GM18507 (cell line): ENCODE measurements at regions not wholly inside any gene's neighbourhood (a gene's known extent, or its start where the extent isn't known, plus 50 kb on each side); places are given as distances from the start of the nearest gene placed in this dataset.

Source experiments
- DNase-seq: peaks from one replicate; pipeline ENCODE4 v3.0.0; 2011; ENCODE audit warnings: low read depth; ENCODE audit not compliant: insufficient read length; ENCODE audit errors: extremely low spot score
- FAIRE-seq: peaks from 2 replicates; lab custom pipeline; 2011; peaks lifted over from hg19 to GRCh38; lab: Jason Lieb, UNC

DNA sequence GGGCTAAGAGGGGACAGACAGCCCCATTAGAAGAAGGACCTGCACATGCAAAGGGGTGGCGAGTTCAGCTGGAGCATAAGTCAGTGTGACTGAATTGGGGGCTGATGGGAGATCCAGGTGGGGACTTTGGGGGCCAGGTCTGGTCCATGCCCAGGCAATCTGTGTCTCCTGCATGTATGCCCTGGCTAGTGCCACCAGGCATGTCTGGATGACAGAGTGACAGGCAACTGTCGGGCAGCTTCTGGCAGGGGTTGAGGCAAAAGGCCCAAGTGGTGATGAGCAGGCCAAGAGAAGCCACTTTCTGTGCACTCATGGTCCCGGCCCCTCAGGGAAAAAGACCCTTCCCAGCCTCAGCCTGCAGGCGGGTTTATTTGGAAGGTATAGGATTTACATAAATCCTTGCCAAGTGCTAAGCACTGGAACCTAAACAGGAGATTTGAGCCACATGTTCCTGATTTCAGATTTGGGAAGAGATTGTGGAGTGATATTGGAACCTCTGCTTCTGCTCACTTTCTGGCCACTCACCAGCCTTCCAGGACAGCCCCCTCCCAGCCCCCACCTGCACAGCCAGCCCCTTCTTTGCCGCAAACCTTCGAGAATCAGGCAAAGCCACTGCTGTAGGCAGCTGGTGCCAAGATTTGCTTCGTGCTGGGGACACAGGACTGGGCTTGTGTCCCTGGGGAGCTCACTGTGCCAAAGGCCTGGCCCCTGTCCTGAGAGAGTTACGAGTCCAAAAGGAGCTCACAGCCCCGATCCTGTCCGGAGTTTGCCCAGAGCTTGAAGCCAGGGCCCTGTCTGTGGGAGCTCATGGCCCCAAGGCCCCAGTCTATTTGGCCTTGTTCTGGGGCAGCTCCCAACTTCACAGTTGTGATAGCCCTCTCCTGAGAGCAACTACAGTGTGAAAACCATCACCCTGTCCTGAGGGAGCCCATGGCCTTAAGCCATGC is 232.5 kb upstream of the RTL1 start:
- DNase-seq (no peak), FAIRE-seq (no peak)

DNA sequence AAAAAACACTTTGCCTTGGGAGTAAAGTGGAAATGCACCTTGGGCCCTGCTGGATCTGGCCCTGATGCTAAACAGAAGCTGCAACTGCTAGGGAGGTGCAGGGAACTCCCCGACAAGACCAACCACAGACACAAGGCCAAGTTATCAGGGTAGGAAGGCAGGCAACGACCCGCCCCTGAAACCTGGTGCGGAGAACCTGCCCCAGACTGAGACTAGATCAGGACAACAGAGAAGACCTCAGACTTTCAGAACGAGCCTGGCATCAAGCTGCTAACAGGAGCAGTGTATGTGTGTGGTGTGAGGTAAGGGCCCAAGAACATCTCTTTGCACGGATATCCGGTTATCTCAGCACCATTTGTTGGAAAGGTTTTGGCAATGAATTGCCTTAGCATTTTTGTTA is 233.7 kb upstream of the RTL1 start:
- DNase-seq = no peak
- no peak for FAIRE-seq

GRCh38 chr14:101147848-101148247 is 244.3 kb upstream of the RTL1 start:
- DNase-seq (no peak), FAIRE-seq (no peak)

DNA sequence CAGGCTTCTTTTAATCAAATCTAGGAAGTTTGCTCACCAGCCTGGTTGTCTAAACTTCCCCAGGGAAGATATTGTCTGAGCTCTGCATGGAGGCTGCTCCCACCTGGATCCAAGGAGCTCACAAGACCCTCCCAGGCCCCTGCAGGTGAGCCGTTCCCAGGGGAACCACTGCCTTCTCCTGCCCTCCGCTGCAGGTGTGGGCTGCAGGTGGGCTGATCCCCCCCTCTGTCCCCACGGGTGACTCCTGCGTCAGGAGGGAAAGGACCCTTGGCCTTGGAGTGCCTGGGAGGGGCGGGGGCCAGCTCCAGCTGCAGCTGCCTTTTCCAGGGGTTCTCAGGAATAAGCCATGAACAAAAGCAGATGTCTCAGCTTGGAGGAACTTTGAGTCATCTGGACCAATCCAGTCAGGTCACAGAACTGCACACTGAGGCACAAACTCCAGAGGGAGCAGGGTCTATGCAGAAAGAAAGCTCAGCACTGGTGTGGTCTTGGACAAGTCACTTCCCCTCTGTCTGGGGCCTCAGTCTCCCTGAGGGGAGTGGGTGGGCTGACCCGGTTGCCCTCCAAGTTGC is 246.6 kb upstream of the RTL1 start:
- no peak for FAIRE-seq
- no peak for DNase-seq

DNA sequence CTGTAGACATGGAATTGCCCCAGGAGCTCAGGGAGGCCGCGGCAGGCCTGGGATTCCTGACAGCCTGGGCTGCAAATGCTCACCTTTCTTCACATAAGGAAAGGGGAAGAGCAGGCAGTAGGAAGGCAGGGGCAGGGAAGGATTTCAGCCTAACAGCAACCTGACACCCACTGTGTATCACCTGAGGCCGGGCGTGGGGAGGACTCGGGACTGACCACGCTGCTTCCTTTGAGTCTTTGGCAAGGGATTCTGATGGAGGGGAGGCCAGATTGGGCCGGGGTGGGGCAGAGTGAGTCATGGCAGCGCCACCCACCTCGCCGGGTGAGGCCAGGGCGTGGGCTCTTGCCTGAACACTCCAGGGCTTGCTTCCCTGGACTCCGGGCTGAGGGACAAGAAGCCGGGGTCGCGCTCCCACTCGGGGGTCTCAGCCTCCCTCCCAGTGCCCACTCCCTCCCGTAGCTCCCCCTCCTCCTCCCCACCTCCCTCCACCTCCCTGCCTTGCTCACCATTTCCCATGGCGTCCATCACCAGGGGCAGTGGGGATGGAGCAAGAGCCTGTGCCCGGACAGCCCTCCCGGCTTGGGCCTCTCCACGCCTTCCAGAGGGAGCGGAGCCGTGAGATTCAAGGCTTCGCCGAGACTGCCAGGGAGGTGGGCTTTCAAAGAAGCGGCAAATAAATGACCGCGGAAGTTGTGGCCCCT is 247.9 kb upstream of the RTL1 start:
- FAIRE-seq (no peak), DNase-seq (no peak)

DNA sequence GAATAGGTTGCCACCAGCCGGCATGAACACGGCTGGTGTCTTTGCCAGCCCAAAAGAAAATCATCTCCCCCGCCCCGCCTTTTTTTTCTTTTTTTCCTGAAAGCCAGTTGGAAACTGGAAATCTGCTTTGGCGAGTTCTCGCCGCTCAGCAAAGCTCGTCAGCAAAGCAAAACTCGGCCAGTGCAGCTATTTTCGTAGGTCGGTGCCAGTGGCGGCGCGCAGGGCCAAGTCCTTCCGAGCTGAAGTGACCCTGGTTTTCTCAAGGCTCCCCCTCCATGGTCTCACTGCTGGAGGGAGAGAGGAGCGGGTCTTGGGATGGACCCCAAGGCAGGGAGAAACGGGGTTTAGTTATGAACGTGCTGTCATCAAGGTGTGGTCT is 248.4 kb upstream of the RTL1 start:
- FAIRE-seq (no peak), DNase-seq (no peak)

DNA sequence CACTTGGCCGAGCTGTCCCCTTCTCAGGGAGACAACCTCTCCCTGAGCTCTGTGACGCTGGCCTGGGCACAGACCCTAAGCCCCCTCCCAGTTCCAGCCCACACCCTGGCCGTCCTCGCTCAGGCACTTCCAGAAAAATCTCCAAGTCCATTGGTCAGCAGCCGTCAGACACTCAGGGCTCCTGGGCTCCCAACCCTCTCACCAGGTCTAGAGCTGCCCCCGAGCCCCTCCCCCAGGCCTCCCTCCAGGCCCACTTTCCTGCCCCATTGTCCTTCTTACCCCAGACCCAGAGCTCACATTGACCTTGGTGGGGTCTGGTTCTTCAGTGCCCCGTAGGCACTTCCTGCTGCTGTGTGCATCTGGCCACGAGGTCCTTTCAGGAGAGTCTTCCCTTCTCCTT is 249.3 kb upstream of the RTL1 start:
- no peak for DNase-seq
- no peak for FAIRE-seq

- no peak for FAIRE-seq
- no peak for DNase-seq
These were observed 250.2 kb upstream of the RTL1 start for GRCh38 chr14:101153691-101154090.

DNA sequence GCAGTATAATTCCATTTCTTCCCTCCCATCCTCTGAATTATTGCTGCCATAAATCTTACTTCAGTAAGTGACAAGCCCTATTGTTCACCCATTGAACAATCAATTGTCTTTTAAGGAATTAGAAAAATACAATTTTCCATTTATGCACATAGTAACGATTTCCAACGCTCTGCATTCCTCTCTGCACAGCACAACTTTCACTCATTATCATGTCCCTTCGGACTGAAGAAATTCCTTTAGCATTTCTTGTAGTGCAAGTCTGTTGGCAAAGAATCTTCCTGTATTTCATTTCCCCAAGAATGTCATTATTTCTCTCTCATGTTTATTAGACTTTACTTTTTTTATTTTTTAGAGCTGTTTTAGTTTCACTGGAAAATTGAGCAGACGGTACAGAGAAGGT is 252.1 kb upstream of the RTL1 start:
- DNase-seq (no peak), FAIRE-seq (no peak)

DNA sequence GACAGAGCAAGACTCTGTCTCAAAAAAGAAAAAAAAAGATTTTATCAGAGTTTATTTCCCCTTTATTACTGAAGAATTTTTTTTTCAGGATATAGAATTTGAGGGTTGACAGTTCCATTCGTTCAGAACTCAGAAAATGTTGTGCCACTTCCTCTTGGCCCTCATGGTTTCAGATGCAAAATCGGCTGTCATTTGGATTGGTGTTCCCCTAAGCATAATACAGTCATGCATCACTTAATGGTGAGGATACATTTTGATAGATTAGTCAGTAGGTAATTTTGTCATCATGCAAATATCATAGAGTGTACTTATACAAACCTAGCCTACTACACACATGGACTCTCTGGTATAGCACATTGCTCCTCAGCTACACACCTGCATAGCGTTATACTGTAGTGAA is 263.9 kb upstream of the RTL1 start:
- no peak for DNase-seq
- no peak for FAIRE-seq

- no peak for FAIRE-seq
- DNase-seq = no peak
These were observed 265.7 kb upstream of the RTL1 start for GRCh38 chr14:101169267-101169666.

DNA sequence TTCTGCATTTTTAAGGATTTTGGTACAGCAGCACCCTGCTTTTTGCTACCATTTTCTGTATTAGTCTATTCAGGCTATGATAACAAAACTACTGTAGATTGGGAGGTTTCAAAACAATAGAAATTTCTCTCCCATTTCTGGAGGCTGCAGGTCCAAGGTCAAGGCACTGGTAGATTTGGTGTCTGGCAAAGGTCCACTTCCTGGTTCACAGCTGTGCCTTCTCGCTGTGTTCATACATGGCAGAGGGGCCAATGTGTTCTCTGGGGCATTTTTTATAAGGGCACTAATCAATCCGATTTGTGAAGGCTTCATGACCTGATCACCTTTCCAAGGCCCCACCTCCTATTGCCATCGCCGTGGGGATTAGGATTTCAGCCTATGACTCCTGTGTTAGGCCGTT is 268.1 kb upstream of the RTL1 start:
- DNase-seq = no peak
- no peak for FAIRE-seq

DNA sequence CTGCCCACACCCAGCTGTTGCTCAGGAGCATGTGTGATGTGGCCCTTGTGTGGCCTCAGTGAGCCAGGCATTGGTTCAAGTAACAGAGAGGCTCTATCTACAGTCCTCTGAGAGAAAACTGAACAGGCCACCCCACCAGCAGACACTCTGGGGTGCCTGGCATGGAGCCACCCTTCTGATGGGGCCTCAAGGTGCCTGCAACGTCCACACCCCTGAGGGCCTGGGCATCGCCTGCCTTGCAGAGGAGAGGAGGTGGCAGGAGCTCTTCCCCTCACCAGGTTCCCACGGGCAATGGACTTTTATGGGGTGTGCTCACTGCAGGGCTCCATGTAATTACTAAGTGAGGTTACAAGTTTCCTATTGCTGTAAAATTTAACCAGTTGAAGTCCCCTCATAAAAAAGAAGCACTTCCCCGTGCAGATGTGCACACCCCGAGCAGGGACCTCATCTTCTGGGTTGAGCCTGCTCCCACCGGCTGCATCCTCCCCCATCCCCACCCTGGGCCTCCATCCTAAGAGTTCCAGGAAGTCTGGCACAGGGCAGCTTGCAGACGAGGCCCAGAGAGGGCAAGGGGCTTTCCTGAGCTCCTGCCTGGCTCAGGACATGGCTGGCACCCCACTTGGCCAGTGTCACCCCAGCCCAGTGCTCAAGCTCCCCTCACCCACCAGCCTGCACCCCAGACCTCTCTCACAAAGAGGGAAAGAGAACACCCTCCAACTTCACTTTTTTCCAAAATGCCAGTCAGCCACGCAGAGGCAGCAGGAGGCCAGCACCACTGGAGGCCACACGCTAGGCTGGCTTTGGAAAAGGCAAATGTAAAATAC is 270.4 kb upstream of the RTL1 start:
- FAIRE-seq (no peak), DNase-seq (no peak)

- no peak for DNase-seq
- no peak for FAIRE-seq
These were observed 271.0 kb upstream of the RTL1 start for GRCh38 chr14:101174522-101174838.

GRCh38 chr14:101174980-101175606 is 271.6 kb upstream of the RTL1 start:
- no peak for DNase-seq
- no peak for FAIRE-seq

- DNase-seq (no peak), FAIRE-seq (no peak)
These were observed 272.4 kb upstream of the RTL1 start for GRCh38 chr14:101175731-101176534.

DNA sequence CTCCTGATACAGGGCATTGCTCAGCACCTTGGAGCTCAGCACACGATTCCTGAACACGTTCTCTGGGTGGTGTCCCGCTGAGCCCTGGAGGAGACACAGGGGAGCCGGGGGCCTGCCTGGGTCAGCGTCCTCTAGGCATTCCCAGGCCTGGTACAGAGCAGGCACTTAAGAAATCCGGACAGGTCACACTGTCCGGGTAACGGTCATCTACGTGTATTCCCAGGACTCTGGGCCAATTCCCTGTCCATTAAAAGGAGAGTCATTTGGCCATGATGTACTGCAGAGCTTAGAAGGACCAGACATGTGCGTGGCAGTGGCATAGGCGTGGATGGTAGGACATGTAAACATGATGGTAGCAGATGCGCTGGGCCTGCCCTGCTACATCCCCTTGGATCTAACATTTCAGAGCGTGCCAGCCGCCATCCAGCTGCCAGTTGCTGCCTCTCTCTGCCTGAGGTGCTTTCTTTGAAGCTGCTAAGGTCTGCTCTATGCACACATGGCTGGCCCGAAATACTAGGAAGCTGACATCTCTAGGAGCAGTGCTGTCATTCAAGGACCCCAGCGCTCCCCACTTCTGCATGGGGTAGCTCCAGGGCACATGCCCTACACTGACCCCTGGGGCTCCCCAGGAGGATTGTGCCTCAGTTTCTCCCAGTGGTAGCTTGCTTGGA is 273.1 kb upstream of the RTL1 start:
- FAIRE-seq (no peak), DNase-seq (no peak)

DNA sequence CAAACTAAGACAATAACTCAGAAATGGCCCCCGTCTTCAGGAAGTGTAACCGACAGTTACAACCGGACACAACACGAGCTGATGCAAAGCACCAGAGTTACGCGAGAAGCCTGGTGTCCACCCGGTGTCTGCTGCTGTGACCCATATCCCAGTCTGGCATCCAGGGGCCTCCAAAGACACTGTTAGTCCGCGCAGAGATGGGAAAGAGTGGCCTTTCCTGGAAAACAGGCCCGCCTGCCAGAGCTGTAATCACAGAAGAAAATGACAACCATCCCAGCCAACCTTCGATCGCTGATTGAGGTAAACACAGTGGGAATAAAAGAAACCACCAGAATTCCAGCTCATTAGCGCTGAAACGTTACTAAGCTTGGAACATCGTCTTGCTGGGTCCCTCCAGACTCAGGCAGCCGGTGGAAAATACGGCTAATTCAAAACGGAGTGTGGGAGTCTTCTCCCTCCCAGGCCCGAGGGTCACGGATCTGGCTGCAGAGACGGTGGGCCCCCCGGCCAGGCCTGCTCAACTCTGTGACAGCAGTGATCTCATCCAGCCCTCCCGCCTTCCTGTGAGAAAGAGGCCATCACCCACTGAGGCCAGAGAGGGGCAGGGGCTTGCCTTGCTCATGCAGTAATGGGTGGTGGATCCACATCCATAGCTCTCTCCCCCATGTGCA is 273.9 kb upstream of the RTL1 start:
- DNase-seq (no peak), FAIRE-seq (no peak)
